MM.1S (cell line): ENCODE measurements at regions not wholly inside any gene's neighbourhood (a gene's known extent, or its start where the extent isn't known, plus 50 kb on each side); places are given as distances from the start of the nearest gene placed in this dataset.

Source experiments
- DNase-seq: peaks from one replicate; pipeline ENCODE4 v3.0.0-alpha.2; 2015
- H2AFZ ChIP-seq: fragments of 300-600 bp; sonication (generic); 2 replicates; pipeline ENCODE4 v1.6.0; 2016; ENCODE audit warnings: antibody characterized with exemption, low read length
- H3F3A ChIP-seq: fragments of 300-600 bp; sonication (generic); 2 replicates; pipeline ENCODE4 v1.6.1; 2016; ENCODE audit warnings: mild to moderate bottlenecking, antibody characterized with exemption, low read length, moderate library complexity, mixed read lengths; ENCODE audit not compliant: insufficient read depth
- H3K27ac ChIP-seq: fragments of 300-600 bp; sonication (generic); 2 replicates; pipeline ENCODE4 v1.5.1; 2016; ENCODE audit warnings: mild to moderate bottlenecking, low read length
- H3K27me3 ChIP-seq: fragments of 300-600 bp; sonication (generic); replicated peaks from 2 replicates; pipeline ENCODE4 v1.6.0; 2016; ENCODE audit warnings: low read length; ENCODE audit not compliant: insufficient read depth
- H3K36me3 ChIP-seq: fragments of 300-600 bp; sonication (generic); replicated peaks from 2 replicates; pipeline ENCODE4 v1.6.1; 2016; ENCODE audit warnings: mild to moderate bottlenecking, low read length, mixed read lengths; ENCODE audit not compliant: insufficient read depth
- H3K4me1 ChIP-seq: fragments of 300-600 bp; sonication (generic); 2 replicates; pipeline ENCODE4 v1.6.1; 2016; ENCODE audit warnings: low read length, mixed read lengths
- H3K4me2 ChIP-seq: fragments of 300-600 bp; sonication (generic); 2 replicates; pipeline ENCODE4 v1.6.0; 2016; ENCODE audit warnings: low read depth, low read length
- H3K4me3 ChIP-seq: fragments of 300-600 bp; sonication (generic); 2 replicates; pipeline ENCODE4 v1.5.1; 2016; ENCODE audit warnings: low read length, mixed read lengths
- H3K79me2 ChIP-seq: fragments of 300-600 bp; sonication (generic); 2 replicates; pipeline ENCODE4 v1.6.1; 2016; ENCODE audit warnings: mixed run types, low read length, mixed read lengths
- H3K9ac ChIP-seq: fragments of 300-600 bp; sonication (generic); 2 replicates; pipeline ENCODE4 v1.6.1; 2016; ENCODE audit warnings: low read length, mixed read lengths
- H3K9me2 ChIP-seq: fragments of 300-600 bp; sonication (generic); replicated peaks from 2 replicates; pipeline ENCODE4 v1.6.1; 2016; ENCODE audit warnings: mild to moderate bottlenecking, low read length, mixed read lengths; ENCODE audit not compliant: insufficient read depth
- H3K9me3 ChIP-seq: fragments of 300-600 bp; sonication (generic); replicated peaks from 2 replicates; pipeline ENCODE4 v1.6.1; 2016; ENCODE audit warnings: mild to moderate bottlenecking, low read length, mixed read lengths; ENCODE audit not compliant: insufficient read depth
- H4K20me1 ChIP-seq: fragments of 300-600 bp; sonication (generic); 2 replicates; pipeline ENCODE4 v1.6.1; 2016; ENCODE audit warnings: mild to moderate bottlenecking, low read length, moderate library complexity, mixed read lengths; ENCODE audit not compliant: insufficient read depth
- EZH2 ChIP-seq: fragments of 300-600 bp; sonication (generic); optimal IDR thresholded peaks from 2 replicates; pipeline ENCODE3; 2017; ENCODE audit warnings: low read depth, mild to moderate bottlenecking, antibody characterized with exemption, low read length, mixed read lengths
- EZH2phosphoT487 ChIP-seq: fragments of 300-600 bp; sonication (generic); IDR thresholded peaks from 2 replicates; pipeline ENCODE4 v1.6.1; 2018; ENCODE audit warnings: antibody characterized with exemption, low read length
- TF ChIP-seq, protein P1 (sequence below): fragments of 300-600 bp; sonication (generic); IDR thresholded peaks from 2 replicates; pipeline ENCODE4 v1.5.1; 2016; ENCODE audit warnings: antibody characterized with exemption, low read length, mixed read lengths

DNA sequence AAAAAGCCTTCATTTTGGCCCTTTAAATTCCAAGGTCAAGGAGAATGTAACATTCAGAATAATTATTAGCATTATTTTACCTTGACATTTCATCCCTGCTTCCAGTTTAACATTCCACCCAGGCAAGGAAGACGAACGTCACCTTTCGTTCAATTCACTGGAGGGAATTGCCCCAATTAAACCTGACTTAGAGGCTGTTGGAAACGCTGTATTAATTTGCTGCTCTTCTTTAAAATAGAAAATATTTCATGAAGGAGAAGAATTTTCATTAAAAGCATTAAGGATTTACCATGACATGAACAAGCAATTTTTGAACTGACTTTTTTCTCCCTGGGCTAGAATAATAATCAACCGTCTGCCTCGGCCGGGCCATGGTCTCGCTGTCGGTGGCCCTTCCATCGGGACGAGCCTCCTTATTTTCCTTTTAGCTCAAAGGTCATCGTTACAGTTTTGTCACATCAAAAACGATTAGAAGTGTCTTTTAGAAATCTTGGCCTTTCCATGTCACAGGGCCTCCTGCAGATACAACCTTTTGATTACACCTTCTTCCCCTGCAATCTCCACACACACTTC is 282.9 kb upstream of the SOX4 start:
- no peaks in the 10 kb centered on the region for H3K36me3 ChIP-seq
- H3K4me1 ChIP-seq, result no peaks in the 10 kb centered on the region
- no peaks in the 10 kb centered on the region for H3K9me2 ChIP-seq
- no peaks in the 10 kb centered on the region for H3K79me2 ChIP-seq
- H3F3A ChIP-seq, result no peaks in the 10 kb centered on the region
- H3K27ac ChIP-seq, result no peak overlapping the region
- H3K4me2 ChIP-seq, result no peak overlapping the region
- no peaks in the 10 kb centered on the region for H3K27me3 ChIP-seq
- H4K20me1 ChIP-seq, result no peaks in the 10 kb centered on the region
- H3K9me3 ChIP-seq, result no peaks in the 10 kb centered on the region
- no peak overlapping the region for H3K9ac ChIP-seq
- TF ChIP-seq EZH2phosphoT487, result no peak
- no peak for TF ChIP-seq EZH2
- TF ChIP-seq, protein P1, sequence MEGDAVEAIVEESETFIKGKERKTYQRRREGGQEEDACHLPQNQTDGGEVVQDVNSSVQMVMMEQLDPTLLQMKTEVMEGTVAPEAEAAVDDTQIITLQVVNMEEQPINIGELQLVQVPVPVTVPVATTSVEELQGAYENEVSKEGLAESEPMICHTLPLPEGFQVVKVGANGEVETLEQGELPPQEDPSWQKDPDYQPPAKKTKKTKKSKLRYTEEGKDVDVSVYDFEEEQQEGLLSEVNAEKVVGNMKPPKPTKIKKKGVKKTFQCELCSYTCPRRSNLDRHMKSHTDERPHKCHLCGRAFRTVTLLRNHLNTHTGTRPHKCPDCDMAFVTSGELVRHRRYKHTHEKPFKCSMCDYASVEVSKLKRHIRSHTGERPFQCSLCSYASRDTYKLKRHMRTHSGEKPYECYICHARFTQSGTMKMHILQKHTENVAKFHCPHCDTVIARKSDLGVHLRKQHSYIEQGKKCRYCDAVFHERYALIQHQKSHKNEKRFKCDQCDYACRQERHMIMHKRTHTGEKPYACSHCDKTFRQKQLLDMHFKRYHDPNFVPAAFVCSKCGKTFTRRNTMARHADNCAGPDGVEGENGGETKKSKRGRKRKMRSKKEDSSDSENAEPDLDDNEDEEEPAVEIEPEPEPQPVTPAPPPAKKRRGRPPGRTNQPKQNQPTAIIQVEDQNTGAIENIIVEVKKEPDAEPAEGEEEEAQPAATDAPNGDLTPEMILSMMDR, result no peak
- DNase-seq, result no peak
- H3K4me3 ChIP-seq, result no peak overlapping the region
- H2AFZ ChIP-seq, result no peak overlapping the region

DNA sequence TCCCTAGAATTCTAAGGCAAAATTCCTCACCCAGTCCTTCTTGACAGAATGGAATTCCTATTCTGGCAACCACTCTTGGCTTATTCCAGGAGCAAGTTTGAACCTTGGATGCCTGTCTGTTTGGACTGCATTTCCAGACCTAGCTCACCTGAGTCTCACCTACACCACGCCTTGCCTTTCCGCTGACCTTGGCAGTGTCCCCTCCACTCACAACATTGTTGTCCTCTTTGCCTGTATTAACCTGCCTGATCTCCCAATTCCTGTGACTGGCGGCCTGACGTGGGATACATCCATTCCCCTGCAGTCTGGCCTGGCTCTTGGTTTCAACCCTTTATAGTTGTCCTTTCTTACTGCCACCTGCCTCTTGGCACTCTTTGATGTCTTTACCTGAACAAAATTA is 281.4 kb upstream of the SOX4 start:
- Histone ChIP-seq H3K9me3 (no peaks in the 10 kb centered on the region), H4K20me1 (no peaks in the 10 kb centered on the region), H3K9ac (no peak overlapping the region), H3K4me3 (no peak overlapping the region), H3F3A (no peaks in the 10 kb centered on the region), H3K9me2 (no peaks in the 10 kb centered on the region), H3K4me1 (no peaks in the 10 kb centered on the region), H3K27me3 (no peaks in the 10 kb centered on the region), H2AFZ (no peak overlapping the region), H3K36me3 (no peaks in the 10 kb centered on the region), H3K79me2 (no peaks in the 10 kb centered on the region), H3K27ac (no peak overlapping the region), H3K4me2 (no peak overlapping the region)
- TF ChIP-seq, protein P1, result no peak
- TF ChIP-seq EZH2, result no peak
- TF ChIP-seq EZH2phosphoT487, result no peak
- DNase-seq, result no peak

GRCh38 chr6:21317642-21318041 is 275.9 kb upstream of the SOX4 start:
- Histone ChIP-seq H3K27me3 (no peaks in the 10 kb centered on the region), H3K36me3 (no peaks in the 10 kb centered on the region), H3K27ac (no peak overlapping the region), H3K9me3 (no peaks in the 10 kb centered on the region), H3K9me2 (no peaks in the 10 kb centered on the region), H2AFZ (no peak overlapping the region), H3K4me1 (no peaks in the 10 kb centered on the region), H3K4me2 (no peak overlapping the region), H4K20me1 (no peaks in the 10 kb centered on the region), H3K4me3 (no peak overlapping the region), H3K9ac (no peak overlapping the region), H3F3A (no peaks in the 10 kb centered on the region), H3K79me2 (no peaks in the 10 kb centered on the region)
- DNase-seq, result no peak
- TF ChIP-seq, protein P1, result no peak
- TF ChIP-seq EZH2, result no peak
- TF ChIP-seq EZH2phosphoT487, result no peak
